Cardiac muscle cell (in vitro differentiated cells and primary cell): ENCODE measurements at regions not wholly inside any gene's neighbourhood (a gene's known extent, or its start where the extent isn't known, plus 50 kb on each side); places are given as distances from the start of the nearest gene placed in this dataset.

Experiments used
- DNase-seq, 2 donors: peaks; one replicate each; pipeline versions ENCODE4 v3.0.0 to v3.0.0-alpha.2; 2010 to 2017; ENCODE audit warnings: low read depth in 1 of 2, low spot score in 1 of 2
- H3K27ac ChIP-seq: fragments of 200-600 bp; sonication (generic); 2 replicates; pipeline ENCODE4 v1.5.1; 2016
- H3K27me3 ChIP-seq: fragments of 200-600 bp; sonication (generic); 2 replicates; pipeline ENCODE4 v1.6.0; 2016; ENCODE audit warnings: control low read depth
- H3K36me3 ChIP-seq: fragments of 200-600 bp; sonication (generic); 2 replicates; pipeline ENCODE4 v1.5.1; 2016; ENCODE audit warnings: control low read depth
- H3K4me1 ChIP-seq: fragments of 200-600 bp; sonication (generic); 2 replicates; pipeline ENCODE4 v1.8.1; 2017; ENCODE audit warnings: low read depth, mild to moderate bottlenecking, mixed run types
- H3K4me3 ChIP-seq: fragments of 200-600 bp; sonication (generic); 2 replicates; pipeline ENCODE4 v1.5.1; 2016; ENCODE audit warnings: mild to moderate bottlenecking
- H3K9me3 ChIP-seq: fragments of 200-600 bp; sonication (generic); 2 replicates; pipeline ENCODE4 v1.5.1; 2017; ENCODE audit warnings: low read depth, mild to moderate bottlenecking, control low read depth
- CTCF ChIP-seq: IDR thresholded peaks from 2 replicates; pipeline ENCODE4 v1.5.1; 2012; ENCODE audit warnings: low read depth, mild to moderate bottlenecking, low read length

- DNase-seq: no peak
These were observed 93.8 kb downstream of the TRIM29 start for GRCh38 chr11:120044011-120044675.

GRCh38 chr11:120043328-120043945 is 94.5 kb downstream of the TRIM29 start:
- H3K4me1 ChIP-seq: no peaks in the 10 kb centered on the region
- no peak overlapping the region for H3K27ac ChIP-seq
- no peaks in the 10 kb centered on the region for H3K27me3 ChIP-seq
- no peak for DNase-seq
- peaks cover 5% of the 10 kb centered on the region for H3K9me3 ChIP-seq
- no peak for TF ChIP-seq CTCF
- H3K4me3 ChIP-seq: no peak overlapping the region
- no peaks in the 10 kb centered on the region for H3K36me3 ChIP-seq

More at GRCh38 chr11:120044011-120044675, 93.8 kb downstream of the TRIM29 start:
- TF ChIP-seq CTCF: no peak
- no peaks in the 10 kb centered on the region for H3K36me3 ChIP-seq
- no peak overlapping the region for H3K27ac ChIP-seq
- H3K4me1 ChIP-seq: no peaks in the 10 kb centered on the region
- H3K9me3 ChIP-seq: peaks cover 5% of the 10 kb centered on the region
- H3K27me3 ChIP-seq: no peaks in the 10 kb centered on the region
- H3K4me3 ChIP-seq: no peak overlapping the region

GRCh38 chr11:120041625-120042024 is 96.3 kb downstream of the TRIM29 start:
- H3K4me1 ChIP-seq: no peaks in the 10 kb centered on the region
- TF ChIP-seq CTCF: no peak
- no peaks in the 10 kb centered on the region for H3K27me3 ChIP-seq
- H3K9me3 ChIP-seq: no peaks in the 10 kb centered on the region
- H3K27ac ChIP-seq: no peak overlapping the region
- DNase-seq: no peak
- no peaks in the 10 kb centered on the region for H3K36me3 ChIP-seq
- H3K4me3 ChIP-seq: no peak overlapping the region

GRCh38 chr11:120040151-120040840 is 97.6 kb downstream of the TRIM29 start:
- TF ChIP-seq CTCF: no peak
- Histone ChIP-seq H3K27ac (no peak overlapping the region), H3K9me3 (no peaks in the 10 kb centered on the region), H3K27me3 (no peaks in the 10 kb centered on the region), H3K4me3 (no peak overlapping the region), H3K36me3 (no peaks in the 10 kb centered on the region), H3K4me1 (no peaks in the 10 kb centered on the region)
- no peak for DNase-seq

GRCh38 chr11:120039039-120039438 is 98.9 kb downstream of the TRIM29 start:
- no peak for DNase-seq
- no peaks in the 10 kb centered on the region for H3K4me1 ChIP-seq
- no peaks in the 10 kb centered on the region for H3K9me3 ChIP-seq
- H3K27ac ChIP-seq: no peak overlapping the region
- no peaks in the 10 kb centered on the region for H3K27me3 ChIP-seq
- no peaks in the 10 kb centered on the region for H3K36me3 ChIP-seq
- H3K4me3 ChIP-seq: no peak overlapping the region
- no peak for TF ChIP-seq CTCF
